Breast epithelium (tissue), 4 donors: ENCODE measurements at regions not wholly inside any gene's neighbourhood (a gene's known extent, or its start where the extent isn't known, plus 50 kb on each side); places are given as distances from the start of the nearest gene placed in this dataset.

Experiments used
- DNase-seq, 2 donors: peaks; one replicate each; pipeline ENCODE4 v3.0.0-alpha.2; 2019; ENCODE audit warnings: low spot score in 2 of 2
- H3K27ac ChIP-seq, 2 donors: fragments of 200-600 bp; sonication (generic) in 1 of 2; one replicate each; pipeline ENCODE4 v1.5.1; 2016 to 2019; ENCODE audit warnings: mild to moderate bottlenecking in 1 of 2
- H3K27me3 ChIP-seq, 2 donors: fragments of 200-600 bp; sonication (generic) in 1 of 2; one replicate each; pipeline versions ENCODE4 v1.5.1 to v1.6.0; 2017 to 2019; ENCODE audit warnings: control low read depth in 1 of 2, mild to moderate bottlenecking in 1 of 2
- H3K36me3 ChIP-seq: fragments of 200-600 bp; one replicate; pipeline ENCODE4 v1.5.1; 2019
- H3K4me1 ChIP-seq, 2 donors: fragments of 200-600 bp; sonication (generic); one replicate each; pipeline ENCODE4 v1.5.1; 2016 to 2019; ENCODE audit warnings: control low read depth in 1 of 2
- H3K4me3 ChIP-seq, 3 donors: fragments of 200-600 bp; sonication (generic); 1 replicate in 2 of 3; 2 replicates in 1 of 3; pipeline ENCODE4 v1.5.1; 2016 to 2019; ENCODE audit warnings: mild to moderate bottlenecking in 3 of 3, moderate library complexity in 2 of 3
- H3K9me3 ChIP-seq, 2 donors: fragments of 200-600 bp; sonication (generic) in 1 of 2; one replicate each; pipeline ENCODE4 v1.5.1; 2016 to 2019; ENCODE audit warnings: control low read depth in 1 of 2
- POLR2A ChIP-seq: fragments of 450-650 bp; IDR thresholded peaks from one replicate; pipeline ENCODE4 v1.6.1; 2016; ENCODE audit warnings: antibody characterized with exemption, mild to moderate bottlenecking, moderate library complexity
- POLR2AphosphoS5 ChIP-seq, 3 donors: sonication (generic); formaldehyde crosslinking; IDR thresholded peaks; one replicate each; pipeline ENCODE4 v1.6.1; 2017; ENCODE audit warnings: antibody characterized with exemption in 3 of 3
- intact Hi-C: fragments of 100-400 bp; cut with DNase I; formaldehyde crosslinking; loops from one replicate; pipeline ENCODE4 v1.15.1; 2023; ENCODE audit warnings: low total_unique reads
- TF ChIP-seq, protein P1 (sequence below), 3 donors: fragments of 450-650 bp; IDR thresholded peaks; one replicate each; pipeline ENCODE4 v1.5.1; 2016 to 2017; ENCODE audit warnings: antibody characterized with exemption in 3 of 3, mild to moderate bottlenecking in 3 of 3, moderate library complexity in 3 of 3

DNA sequence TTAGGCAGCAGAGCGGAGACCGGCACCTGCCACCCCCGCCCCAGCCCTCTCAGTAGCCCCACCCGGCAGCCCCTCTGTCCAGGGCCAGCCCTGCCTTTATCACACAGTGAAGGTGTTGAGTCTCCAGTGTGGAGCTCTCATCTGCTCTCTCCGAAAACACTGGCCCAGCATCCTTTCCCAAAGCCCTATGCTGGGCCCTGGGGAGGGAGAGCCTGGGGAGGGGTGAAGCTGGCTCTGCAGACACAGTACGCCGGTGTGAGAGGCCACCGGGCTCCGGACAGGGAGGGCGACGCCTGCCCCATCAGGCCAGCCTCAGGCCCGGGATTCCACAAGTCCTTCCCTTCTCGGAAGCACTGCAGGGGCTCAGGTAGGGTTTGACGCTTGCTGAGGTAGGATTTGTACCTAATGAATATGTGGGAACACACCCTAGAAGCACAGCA lies 186.9 kb downstream of the ERMARD start:
- no peak for TF ChIP-seq POLR2A
- no peak for TF ChIP-seq POLR2AphosphoS5 (IDR thresholded peaks at IDR 0.05)
- TF ChIP-seq, protein P1, sequence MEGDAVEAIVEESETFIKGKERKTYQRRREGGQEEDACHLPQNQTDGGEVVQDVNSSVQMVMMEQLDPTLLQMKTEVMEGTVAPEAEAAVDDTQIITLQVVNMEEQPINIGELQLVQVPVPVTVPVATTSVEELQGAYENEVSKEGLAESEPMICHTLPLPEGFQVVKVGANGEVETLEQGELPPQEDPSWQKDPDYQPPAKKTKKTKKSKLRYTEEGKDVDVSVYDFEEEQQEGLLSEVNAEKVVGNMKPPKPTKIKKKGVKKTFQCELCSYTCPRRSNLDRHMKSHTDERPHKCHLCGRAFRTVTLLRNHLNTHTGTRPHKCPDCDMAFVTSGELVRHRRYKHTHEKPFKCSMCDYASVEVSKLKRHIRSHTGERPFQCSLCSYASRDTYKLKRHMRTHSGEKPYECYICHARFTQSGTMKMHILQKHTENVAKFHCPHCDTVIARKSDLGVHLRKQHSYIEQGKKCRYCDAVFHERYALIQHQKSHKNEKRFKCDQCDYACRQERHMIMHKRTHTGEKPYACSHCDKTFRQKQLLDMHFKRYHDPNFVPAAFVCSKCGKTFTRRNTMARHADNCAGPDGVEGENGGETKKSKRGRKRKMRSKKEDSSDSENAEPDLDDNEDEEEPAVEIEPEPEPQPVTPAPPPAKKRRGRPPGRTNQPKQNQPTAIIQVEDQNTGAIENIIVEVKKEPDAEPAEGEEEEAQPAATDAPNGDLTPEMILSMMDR (IDR thresholded peaks at IDR 0.05): no peak
- H3K27me3 ChIP-seq: peaks cover 0 to 14% of the 10 kb centered on the region in 2 donors
- no peaks in the 10 kb centered on the region for H3K9me3 ChIP-seq
- no peak overlapping the region for H3K27ac ChIP-seq
- intact Hi-C loops: no loop called here
- H3K4me1 ChIP-seq: no peaks in the 10 kb centered on the region
- DNase-seq: no peak
- H3K36me3 ChIP-seq: no peaks in the 10 kb centered on the region
- H3K4me3 ChIP-seq: no peak overlapping the region

DNA sequence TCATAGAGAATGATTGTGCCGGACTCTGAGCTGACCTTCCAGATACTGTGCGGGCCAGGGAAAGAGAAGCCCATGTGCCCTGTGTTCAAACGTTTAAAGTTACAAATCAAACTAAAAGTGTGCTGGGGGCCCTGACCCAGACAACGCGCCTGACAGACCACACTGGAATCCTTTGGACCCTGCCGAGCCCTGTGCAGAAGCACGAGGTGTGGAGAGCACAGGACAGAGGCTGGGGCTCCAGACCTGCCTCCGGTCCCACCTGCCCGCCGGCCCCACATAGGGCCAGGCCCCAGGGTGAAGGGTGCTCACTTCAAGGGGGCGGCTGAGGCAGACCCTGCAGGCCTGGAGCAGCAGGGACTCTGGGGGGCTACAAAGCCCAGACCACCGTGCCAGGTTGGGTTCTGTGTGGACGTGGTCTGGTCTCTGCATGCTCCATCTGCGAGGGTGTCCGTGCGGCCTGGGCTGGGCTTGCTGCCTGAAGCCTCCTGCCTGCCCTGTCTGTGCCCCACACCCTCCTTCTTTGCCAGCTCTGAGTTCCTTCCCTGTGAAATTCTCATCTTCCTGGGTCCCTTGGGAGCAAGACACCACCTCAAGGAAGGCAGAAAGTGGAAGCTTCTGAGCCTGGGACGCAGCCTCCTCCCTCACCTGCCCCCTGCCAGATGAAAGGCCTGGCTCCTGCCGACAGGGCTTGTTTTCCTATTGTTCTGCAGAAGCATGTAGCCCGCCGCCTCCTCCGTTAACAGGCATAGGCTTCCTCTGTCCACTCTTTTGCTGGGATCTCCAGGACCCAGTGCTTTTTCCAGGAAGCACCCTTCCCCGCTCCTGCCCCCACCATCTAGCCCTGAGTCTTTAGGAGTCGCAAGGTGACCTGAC lies 186.2 kb downstream of the ERMARD start:
- peaks cover 0 to 14% of the 10 kb centered on the region in 2 donors for H3K27me3 ChIP-seq
- no peaks in the 10 kb centered on the region for H3K4me1 ChIP-seq
- H3K9me3 ChIP-seq: no peaks in the 10 kb centered on the region
- TF ChIP-seq POLR2A (no peak), POLR2AphosphoS5 (IDR thresholded peaks at IDR 0.05) (no peak)
- no peak overlapping the region for H3K4me3 ChIP-seq
- intact Hi-C loops: no loop called here
- DNase-seq: no peak
- no peaks in the 10 kb centered on the region for H3K36me3 ChIP-seq
- H3K27ac ChIP-seq: no peak overlapping the region

DNA sequence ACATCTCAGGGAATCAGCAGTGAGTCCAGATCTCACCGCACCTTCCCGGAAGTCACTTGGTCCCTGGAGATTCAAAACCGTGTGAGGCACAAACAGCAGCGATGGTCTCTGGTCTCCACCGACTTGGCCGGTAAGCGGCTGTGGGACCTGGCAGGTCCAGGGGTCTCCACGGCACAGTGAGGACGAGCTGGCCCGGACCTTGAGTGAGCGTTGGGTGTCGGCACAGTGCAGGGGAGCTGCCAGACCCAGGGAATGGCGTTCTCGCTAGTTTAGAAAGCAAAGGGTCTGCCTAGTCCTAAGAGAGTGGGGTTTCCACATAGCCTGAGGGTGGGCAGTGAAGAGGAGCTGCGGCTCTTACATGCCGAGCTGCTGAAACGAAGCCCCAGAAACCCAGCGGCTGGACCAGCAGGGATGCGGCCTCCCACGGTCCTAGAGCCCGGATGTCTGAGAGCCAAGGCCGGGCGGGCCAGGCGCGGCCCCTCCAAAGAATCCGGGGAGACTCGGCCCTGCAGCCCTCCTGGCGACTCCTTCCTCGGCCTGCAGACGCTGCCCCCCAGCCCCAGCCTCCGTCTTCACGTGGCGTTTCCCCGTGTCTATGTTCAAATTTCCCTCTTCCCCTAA lies 185.0 kb downstream of the ERMARD start:
- Histone ChIP-seq H3K4me3 (no peak overlapping the region), H3K27ac (no peak overlapping the region), H3K9me3 (no peaks in the 10 kb centered on the region), H3K4me1 (no peaks in the 10 kb centered on the region), H3K27me3 (peaks cover 0 to 14% of the 10 kb centered on the region in 2 donors), H3K36me3 (no peaks in the 10 kb centered on the region)
- no peak for DNase-seq
- intact Hi-C loops: no loop called here
- TF ChIP-seq POLR2A (no peak), POLR2AphosphoS5 (IDR thresholded peaks at IDR 0.05) (no peak)
- TF ChIP-seq, protein P1 (IDR thresholded peaks at IDR 0.05): no peak

DNA sequence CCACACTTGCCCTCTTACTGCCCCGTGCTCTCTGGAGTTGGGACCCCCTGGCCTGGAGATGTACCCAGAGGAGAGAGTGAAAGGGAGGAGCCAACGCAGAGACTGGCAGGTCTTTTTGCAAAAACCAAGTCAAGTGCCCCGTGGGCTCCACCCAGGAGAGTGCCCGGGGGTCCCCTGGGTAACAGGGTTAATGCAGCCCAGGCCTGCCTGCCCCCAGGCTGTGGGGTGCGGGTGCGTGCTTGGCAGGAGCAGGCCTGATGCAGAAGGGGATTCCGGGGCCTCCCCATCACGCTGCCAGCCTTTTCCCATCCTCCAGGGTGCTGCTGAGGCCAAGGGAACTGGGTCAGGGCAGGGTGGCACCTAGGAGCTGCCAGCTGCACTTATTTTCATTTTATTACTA lies 184.4 kb downstream of the ERMARD start:
- no peaks in the 10 kb centered on the region for H3K36me3 ChIP-seq
- no peak overlapping the region for H3K27ac ChIP-seq
- no peak for DNase-seq
- intact Hi-C loops: no loop called here
- H3K4me3 ChIP-seq: no peak overlapping the region
- TF ChIP-seq POLR2A: no peak
- TF ChIP-seq, protein P1 (IDR thresholded peaks at IDR 0.05): no peak
- TF ChIP-seq POLR2AphosphoS5 (IDR thresholded peaks at IDR 0.05): no peak
- H3K27me3 ChIP-seq: peaks cover 0 to 14% of the 10 kb centered on the region in 2 donors
- no peaks in the 10 kb centered on the region for H3K4me1 ChIP-seq
- H3K9me3 ChIP-seq: no peaks in the 10 kb centered on the region

DNA sequence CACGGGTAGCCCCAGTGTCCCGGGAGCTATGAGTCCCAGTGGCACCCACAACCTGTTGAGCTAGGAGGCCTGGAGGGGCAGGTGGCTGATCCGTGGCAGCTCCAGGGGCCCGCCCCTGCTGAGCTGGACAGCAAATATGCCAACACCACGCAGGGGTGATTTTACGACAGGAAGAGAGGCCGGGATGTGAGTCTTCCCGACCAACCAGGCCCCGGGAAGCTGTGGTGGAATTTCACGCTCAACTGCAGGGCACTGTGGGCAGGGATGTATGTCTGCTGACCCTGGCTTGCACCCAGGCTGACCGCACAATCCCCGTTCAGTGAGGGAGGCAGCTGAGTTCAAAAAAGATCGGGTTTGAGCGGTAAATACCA lies 183.9 kb downstream of the ERMARD start:
- H3K27me3 ChIP-seq: peaks cover 0 to 14% of the 10 kb centered on the region in 2 donors
- H3K9me3 ChIP-seq: no peaks in the 10 kb centered on the region
- no peak for TF ChIP-seq POLR2A
- TF ChIP-seq, protein P1 (IDR thresholded peaks at IDR 0.05): no peak
- TF ChIP-seq POLR2AphosphoS5 (IDR thresholded peaks at IDR 0.05): no peak
- H3K36me3 ChIP-seq: no peaks in the 10 kb centered on the region
- DNase-seq: no peak
- no peak overlapping the region for H3K27ac ChIP-seq
- H3K4me3 ChIP-seq: no peak overlapping the region
- no peaks in the 10 kb centered on the region for H3K4me1 ChIP-seq
- intact Hi-C loops: no loop called here
